HepG2 (cell line): ENCODE measurements at regions not wholly inside any gene's neighbourhood (a gene's known extent, or its start where the extent isn't known, plus 50 kb on each side); places are given as distances from the start of the nearest gene placed in this dataset.
A peak's percentile ranks its signal among the peaks of the same experiment; 100 is the strongest.

Source experiments
- CHCHD3 ChIP-seq: sonication (generic); formaldehyde crosslinking; IDR thresholded peaks from 2 replicates; pipeline ENCODE4 v1.8.0; 2022; ENCODE audit warnings: mild to moderate bottlenecking, missing genetic modification reagents, moderate library complexity
- KDM3A ChIP-seq: IDR thresholded peaks from 2 replicates; pipeline ENCODE4 v1.6.1; 2018; ENCODE audit warnings: low read depth, missing compliant biosample characterization
- MTERF4 ChIP-seq: sonication (generic); formaldehyde crosslinking; IDR thresholded peaks from 2 replicates; pipeline ENCODE4 v1.8.0; 2023; ENCODE audit warnings: mild to moderate bottlenecking, missing genetic modification reagents
- ZC3H4 ChIP-seq: sonication (generic); formaldehyde crosslinking; IDR thresholded peaks from 2 replicates; pipeline ENCODE4 v1.4.0; 2020; ENCODE audit warnings: missing genetic modification reagents, borderline replicate concordance
- ZNF18 ChIP-seq: sonication (generic); formaldehyde crosslinking; IDR thresholded peaks from 2 replicates; pipeline ENCODE4 v1.8.0; 2022; ENCODE audit warnings: mild to moderate bottlenecking, missing genetic modification reagents; ENCODE audit not compliant: insufficient replicate concordance
- ZNF276 ChIP-seq: sonication (generic); formaldehyde crosslinking; IDR thresholded peaks from 2 replicates; pipeline ENCODE4 v1.4.0; 2020; ENCODE audit warnings: mild to moderate bottlenecking, low read depth, missing genetic modification reagents
- ZNF839 ChIP-seq: sonication (generic); formaldehyde crosslinking; IDR thresholded peaks from 2 replicates; pipeline ENCODE4 v1.4.0; 2020; ENCODE audit warnings: missing genetic modification reagents, mild to moderate bottlenecking, borderline replicate concordance
- ZNF883 ChIP-seq: sonication (generic); formaldehyde crosslinking; IDR thresholded peaks from 2 replicates; pipeline ENCODE4 v1.5.1; 2020; ENCODE audit warnings: mild to moderate bottlenecking, missing genetic modification reagents; ENCODE audit errors: not compliant biosample characterization
- TF ChIP-seq, protein P1 (sequence below): sonication (generic); formaldehyde crosslinking; IDR thresholded peaks from 2 replicates; pipeline ENCODE4 v1.8.0; 2022; ENCODE audit warnings: missing genetic modification reagents, mild to moderate bottlenecking, borderline replicate concordance
- TF ChIP-seq, protein P2 (sequence below): sonication (generic); formaldehyde crosslinking; IDR thresholded peaks from 2 replicates; pipeline ENCODE4 v1.5.1; 2020; ENCODE audit warnings: missing genetic modification reagents, mild to moderate bottlenecking, borderline replicate concordance
- TF ChIP-seq, protein P3 (sequence below): IDR thresholded peaks from 2 replicates; pipeline ENCODE4 v1.6.1; 2016; ENCODE audit warnings: low read depth, control low read depth
- TF ChIP-seq, protein P4 (sequence below): sonication (generic); formaldehyde crosslinking; IDR thresholded peaks from 2 replicates; pipeline ENCODE4 v1.5.1; 2020; ENCODE audit warnings: mild to moderate bottlenecking, missing genetic modification reagents, borderline replicate concordance

DNA sequence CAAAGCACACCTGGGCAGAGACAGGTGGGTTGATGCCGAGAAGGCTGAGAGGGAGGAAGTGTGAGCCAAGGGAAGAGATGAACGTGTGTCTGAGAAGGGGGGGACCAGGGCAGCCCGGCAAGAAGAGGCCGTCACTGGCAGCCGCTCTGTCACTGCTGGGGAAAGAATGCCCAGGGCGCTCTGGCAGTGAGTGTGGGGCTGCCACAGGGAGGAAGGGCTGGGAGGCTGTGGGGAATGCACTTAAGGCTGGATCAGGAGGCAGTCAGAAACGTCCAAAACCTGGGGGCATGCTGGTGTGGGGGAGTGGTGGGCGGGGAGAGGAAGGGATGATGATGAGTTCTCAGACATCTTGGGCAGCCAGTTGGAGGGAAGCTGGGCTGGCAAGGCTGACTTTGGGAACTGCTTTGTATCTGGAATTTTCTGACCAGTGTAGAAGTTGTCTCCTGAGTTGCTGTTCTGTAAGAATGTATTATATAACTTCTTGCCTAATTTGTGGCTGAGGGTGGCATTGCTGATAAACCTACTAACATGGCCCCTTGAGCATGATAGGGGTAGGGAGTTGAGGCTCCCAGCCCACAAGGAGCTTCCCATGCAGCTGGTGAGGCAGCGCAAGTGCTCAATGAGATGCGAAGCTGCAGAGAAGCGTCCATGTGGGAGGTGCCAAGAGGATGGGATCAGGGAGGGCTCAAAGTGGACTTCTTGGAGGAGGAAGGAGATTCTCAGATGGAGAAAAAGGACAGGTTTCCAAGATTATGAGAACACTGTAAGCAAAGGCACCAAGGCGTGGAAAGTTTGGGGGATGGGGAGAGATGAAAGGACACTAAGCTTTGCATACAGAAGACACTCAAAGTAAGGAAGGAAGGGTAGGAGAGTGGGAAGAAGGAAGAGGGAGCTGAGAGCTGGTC is 185.1 kb upstream of the HAAO start (continued):
- TF ChIP-seq, protein P1, sequence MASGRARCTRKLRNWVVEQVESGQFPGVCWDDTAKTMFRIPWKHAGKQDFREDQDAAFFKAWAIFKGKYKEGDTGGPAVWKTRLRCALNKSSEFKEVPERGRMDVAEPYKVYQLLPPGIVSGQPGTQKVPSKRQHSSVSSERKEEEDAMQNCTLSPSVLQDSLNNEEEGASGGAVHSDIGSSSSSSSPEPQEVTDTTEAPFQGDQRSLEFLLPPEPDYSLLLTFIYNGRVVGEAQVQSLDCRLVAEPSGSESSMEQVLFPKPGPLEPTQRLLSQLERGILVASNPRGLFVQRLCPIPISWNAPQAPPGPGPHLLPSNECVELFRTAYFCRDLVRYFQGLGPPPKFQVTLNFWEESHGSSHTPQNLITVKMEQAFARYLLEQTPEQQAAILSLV (CRISPR knock-in tag) = no peak
- TF ChIP-seq ZNF839 (CRISPR knock-in tag) (no peak), ZC3H4 (CRISPR knock-in tag) (peak; percentile 81; the same call in 1 of the 2 replicates), MTERF4 (CRISPR knock-in tag) (peak; percentile 76), ZNF276 (CRISPR knock-in tag) (no peak), CHCHD3 (CRISPR knock-in tag) (0 out of 2 replicates have a peak, but pooled peaks have one; percentile 39), ZNF883 (CRISPR knock-in tag) (peak; percentile 31), KDM3A (CRISPR knock-in tag) (no peak), ZNF18 (CRISPR knock-in tag) (no peak)
- TF ChIP-seq, protein P2, sequence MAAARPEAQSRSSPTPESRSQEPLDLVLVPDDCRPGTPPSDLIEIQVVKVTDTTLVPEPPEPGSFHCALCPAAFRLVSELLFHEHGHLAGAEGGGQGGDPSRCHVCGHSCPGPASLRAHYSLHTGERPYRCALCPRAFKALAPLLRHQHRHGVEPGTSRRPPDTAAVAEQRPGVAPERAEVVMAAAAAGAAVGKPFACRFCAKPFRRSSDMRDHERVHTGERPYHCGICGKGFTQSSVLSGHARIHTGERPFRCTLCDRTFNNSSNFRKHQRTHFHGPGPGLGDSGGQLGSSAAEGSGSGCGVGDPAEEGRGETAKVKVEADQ = 0 out of 2 replicates have a peak, but pooled peaks have one; percentile 46
- TF ChIP-seq, protein P3, sequence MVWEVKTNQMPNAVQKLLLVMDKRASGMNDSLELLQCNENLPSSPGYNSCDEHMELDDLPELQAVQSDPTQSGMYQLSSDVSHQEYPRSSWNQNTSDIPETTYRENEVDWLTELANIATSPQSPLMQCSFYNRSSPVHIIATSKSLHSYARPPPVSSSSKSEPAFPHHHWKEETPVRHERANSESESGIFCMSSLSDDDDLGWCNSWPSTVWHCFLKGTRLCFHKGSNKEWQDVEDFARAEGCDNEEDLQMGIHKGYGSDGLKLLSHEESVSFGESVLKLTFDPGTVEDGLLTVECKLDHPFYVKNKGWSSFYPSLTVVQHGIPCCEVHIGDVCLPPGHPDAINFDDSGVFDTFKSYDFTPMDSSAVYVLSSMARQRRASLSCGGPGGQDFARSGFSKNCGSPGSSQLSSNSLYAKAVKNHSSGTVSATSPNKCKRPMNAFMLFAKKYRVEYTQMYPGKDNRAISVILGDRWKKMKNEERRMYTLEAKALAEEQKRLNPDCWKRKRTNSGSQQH (CRISPR knock-in tag) = 0 out of 2 replicates have a peak, but pooled peaks have one; percentile 10
- TF ChIP-seq, protein P4, sequence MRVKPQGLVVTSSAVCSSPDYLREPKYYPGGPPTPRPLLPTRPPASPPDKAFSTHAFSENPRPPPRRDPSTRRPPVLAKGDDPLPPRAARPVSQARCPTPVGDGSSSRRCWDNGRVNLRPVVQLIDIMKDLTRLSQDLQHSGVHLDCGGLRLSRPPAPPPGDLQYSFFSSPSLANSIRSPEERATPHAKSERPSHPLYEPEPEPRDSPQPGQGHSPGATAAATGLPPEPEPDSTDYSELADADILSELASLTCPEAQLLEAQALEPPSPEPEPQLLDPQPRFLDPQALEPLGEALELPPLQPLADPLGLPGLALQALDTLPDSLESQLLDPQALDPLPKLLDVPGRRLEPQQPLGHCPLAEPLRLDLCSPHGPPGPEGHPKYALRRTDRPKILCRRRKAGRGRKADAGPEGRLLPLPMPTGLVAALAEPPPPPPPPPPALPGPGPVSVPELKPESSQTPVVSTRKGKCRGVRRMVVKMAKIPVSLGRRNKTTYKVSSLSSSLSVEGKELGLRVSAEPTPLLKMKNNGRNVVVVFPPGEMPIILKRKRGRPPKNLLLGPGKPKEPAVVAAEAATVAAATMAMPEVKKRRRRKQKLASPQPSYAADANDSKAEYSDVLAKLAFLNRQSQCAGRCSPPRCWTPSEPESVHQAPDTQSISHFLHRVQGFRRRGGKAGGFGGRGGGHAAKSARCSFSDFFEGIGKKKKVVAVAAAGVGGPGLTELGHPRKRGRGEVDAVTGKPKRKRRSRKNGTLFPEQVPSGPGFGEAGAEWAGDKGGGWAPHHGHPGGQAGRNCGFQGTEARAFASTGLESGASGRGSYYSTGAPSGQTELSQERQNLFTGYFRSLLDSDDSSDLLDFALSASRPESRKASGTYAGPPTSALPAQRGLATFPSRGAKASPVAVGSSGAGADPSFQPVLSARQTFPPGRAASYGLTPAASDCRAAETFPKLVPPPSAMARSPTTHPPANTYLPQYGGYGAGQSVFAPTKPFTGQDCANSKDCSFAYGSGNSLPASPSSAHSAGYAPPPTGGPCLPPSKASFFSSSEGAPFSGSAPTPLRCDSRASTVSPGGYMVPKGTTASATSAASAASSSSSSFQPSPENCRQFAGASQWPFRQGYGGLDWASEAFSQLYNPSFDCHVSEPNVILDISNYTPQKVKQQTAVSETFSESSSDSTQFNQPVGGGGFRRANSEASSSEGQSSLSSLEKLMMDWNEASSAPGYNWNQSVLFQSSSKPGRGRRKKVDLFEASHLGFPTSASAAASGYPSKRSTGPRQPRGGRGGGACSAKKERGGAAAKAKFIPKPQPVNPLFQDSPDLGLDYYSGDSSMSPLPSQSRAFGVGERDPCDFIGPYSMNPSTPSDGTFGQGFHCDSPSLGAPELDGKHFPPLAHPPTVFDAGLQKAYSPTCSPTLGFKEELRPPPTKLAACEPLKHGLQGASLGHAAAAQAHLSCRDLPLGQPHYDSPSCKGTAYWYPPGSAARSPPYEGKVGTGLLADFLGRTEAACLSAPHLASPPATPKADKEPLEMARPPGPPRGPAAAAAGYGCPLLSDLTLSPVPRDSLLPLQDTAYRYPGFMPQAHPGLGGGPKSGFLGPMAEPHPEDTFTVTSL (CRISPR knock-in tag) = no peak
